ENCODE measurements at regions not wholly inside any gene's neighbourhood (a gene's known extent, or its start where the extent isn't known, plus 50 kb on each side); places are given as distances from the start of the nearest gene placed in this dataset.

- H3K36me3 ChIP-seq (ENCODE audit: control insufficient read depth, insufficient read depth, low read length) = no peaks in the 10 kb centered on the region
- no peak overlapping the region for H3K4me3 ChIP-seq (ENCODE audit: low read length)
- H3K9me3 ChIP-seq (replicated peaks; ENCODE audit: control insufficient read depth, low read depth, low read length) = no peaks in the 10 kb centered on the region
- no peaks in the 10 kb centered on the region for H3K27me3 ChIP-seq (ENCODE audit: control insufficient read depth, insufficient read depth, low read length)
- no peak overlapping the region for H3K27ac ChIP-seq (ENCODE audit: low read length)
- no peaks in the 10 kb centered on the region for H3K4me1 ChIP-seq (ENCODE audit: control insufficient read depth, insufficient read depth, low read length)
- DNase-seq = no peak
- 92% methylated on average over 3 of the region's 4 CpGs for WGBS (ENCODE audit: insufficient coverage)
Observed at GRCh38 chr2:15031745-15032240, 399.3 kb downstream of the LRATD1 start.

- Histone ChIP-seq H3K9me3 (replicated peaks; ENCODE audit: control insufficient read depth, low read depth, low read length) (no peaks in the 10 kb centered on the region), H3K27ac (ENCODE audit: low read length) (no peak overlapping the region), H3K4me3 (ENCODE audit: low read length) (no peak overlapping the region), H3K4me1 (ENCODE audit: control insufficient read depth, insufficient read depth, low read length) (no peaks in the 10 kb centered on the region), H3K36me3 (ENCODE audit: control insufficient read depth, insufficient read depth, low read length) (no peaks in the 10 kb centered on the region), H3K27me3 (ENCODE audit: control insufficient read depth, insufficient read depth, low read length) (no peaks in the 10 kb centered on the region)
- WGBS (ENCODE audit: insufficient coverage) = 60% methylated on average over 1 of the region's 2 CpGs
- no peak for DNase-seq
Observed at GRCh38 chr2:15034246-15034645, 401.7 kb downstream of the LRATD1 start.

GRCh38 chr2:15034860-15035259, 402.3 kb downstream of the LRATD1 start:
- peaks cover 5% of the 10 kb centered on the region for H3K4me1 ChIP-seq (ENCODE audit: control insufficient read depth, insufficient read depth, low read length)
- H3K27ac ChIP-seq (ENCODE audit: low read length) = no peak overlapping the region
- WGBS (ENCODE audit: insufficient coverage) = no CpG with 5 or more reads among the region's 2 CpGs
- no peak overlapping the region for H3K4me3 ChIP-seq (ENCODE audit: low read length)
- H3K36me3 ChIP-seq (ENCODE audit: control insufficient read depth, insufficient read depth, low read length) = no peaks in the 10 kb centered on the region
- H3K9me3 ChIP-seq (replicated peaks; ENCODE audit: control insufficient read depth, low read depth, low read length) = no peaks in the 10 kb centered on the region
- no peaks in the 10 kb centered on the region for H3K27me3 ChIP-seq (ENCODE audit: control insufficient read depth, insufficient read depth, low read length)
- DNase-seq = no peak

- DNase-seq = peak; percentile 23
- Histone ChIP-seq H3K27me3 (ENCODE audit: control insufficient read depth, insufficient read depth, low read length) (no peaks in the 10 kb centered on the region), H3K4me1 (ENCODE audit: control insufficient read depth, insufficient read depth, low read length) (peaks cover 36% of the 10 kb centered on the region), H3K36me3 (ENCODE audit: control insufficient read depth, insufficient read depth, low read length) (no peaks in the 10 kb centered on the region), H3K4me3 (ENCODE audit: low read length) (no peak overlapping the region), H3K9me3 (replicated peaks; ENCODE audit: control insufficient read depth, low read depth, low read length) (no peaks in the 10 kb centered on the region), H3K27ac (ENCODE audit: low read length) (no peak overlapping the region)
- 0% methylated on average over 1 of the region's 15 CpGs for WGBS (ENCODE audit: insufficient coverage)
Observed at GRCh38 chr2:15038366-15039364, 406.1 kb downstream of the LRATD1 start.

- no peaks in the 10 kb centered on the region for H3K36me3 ChIP-seq (ENCODE audit: control insufficient read depth, insufficient read depth, low read length)
- H3K27me3 ChIP-seq (ENCODE audit: control insufficient read depth, insufficient read depth, low read length) = no peaks in the 10 kb centered on the region
- peaks cover 36% of the 10 kb centered on the region for H3K4me1 ChIP-seq (ENCODE audit: control insufficient read depth, insufficient read depth, low read length)
- DNase-seq = peak; percentile 67
- H3K4me3 ChIP-seq (ENCODE audit: low read length) = no peak overlapping the region
- no peaks in the 10 kb centered on the region for H3K9me3 ChIP-seq (replicated peaks; ENCODE audit: control insufficient read depth, low read depth, low read length)
- WGBS (ENCODE audit: insufficient coverage) = 70% methylated on average over 7 of the region's 8 CpGs
- peak overlapping the region; percentile 60 for H3K27ac ChIP-seq (ENCODE audit: low read length)
Observed at GRCh38 chr2:15040429-15041084, 408.0 kb downstream of the LRATD1 start.

- peak; percentile 87 for DNase-seq
- no peak overlapping the region for H3K4me3 ChIP-seq (ENCODE audit: low read length)
- no peaks in the 10 kb centered on the region for H3K27me3 ChIP-seq (ENCODE audit: control insufficient read depth, insufficient read depth, low read length)
- WGBS (ENCODE audit: insufficient coverage) = 20% methylated on average over 3 of the region's 5 CpGs
- H3K9me3 ChIP-seq (replicated peaks; ENCODE audit: control insufficient read depth, low read depth, low read length) = no peaks in the 10 kb centered on the region
- peak overlapping the region; percentile 36 for H3K27ac ChIP-seq (ENCODE audit: low read length)
- H3K36me3 ChIP-seq (ENCODE audit: control insufficient read depth, insufficient read depth, low read length) = no peaks in the 10 kb centered on the region
- peaks cover 36% of the 10 kb centered on the region for H3K4me1 ChIP-seq (ENCODE audit: control insufficient read depth, insufficient read depth, low read length)
Observed at GRCh38 chr2:15041429-15041837, 408.9 kb downstream of the LRATD1 start.

- 28% methylated on average over 2 of the region's 6 CpGs for WGBS (ENCODE audit: insufficient coverage)
- peak; percentile 19 for DNase-seq
Observed at GRCh38 chr2:15042801-15043217, 410.3 kb downstream of the LRATD1 start.

GRCh38 chr2:15043336-15044058, 411.0 kb downstream of the LRATD1 start:
- H3K4me3 ChIP-seq (ENCODE audit: low read length) = no peak overlapping the region
- H3K9me3 ChIP-seq (replicated peaks; ENCODE audit: control insufficient read depth, low read depth, low read length) = no peaks in the 10 kb centered on the region
- no peaks in the 10 kb centered on the region for H3K27me3 ChIP-seq (ENCODE audit: control insufficient read depth, insufficient read depth, low read length)
- DNase-seq = no peak
- H3K36me3 ChIP-seq (ENCODE audit: control insufficient read depth, insufficient read depth, low read length) = no peaks in the 10 kb centered on the region
- no peak overlapping the region for H3K27ac ChIP-seq (ENCODE audit: low read length)
- 50% methylated on average over 1 of the region's 4 CpGs for WGBS (ENCODE audit: insufficient coverage)
- peaks cover 36% of the 10 kb centered on the region for H3K4me1 ChIP-seq (ENCODE audit: control insufficient read depth, insufficient read depth, low read length)

More at GRCh38 chr2:15042801-15043217, 410.3 kb downstream of the LRATD1 start:
- peaks cover 36% of the 10 kb centered on the region for H3K4me1 ChIP-seq (ENCODE audit: control insufficient read depth, insufficient read depth, low read length)
- H3K27ac ChIP-seq (ENCODE audit: low read length) = no peak overlapping the region
- no peak overlapping the region for H3K4me3 ChIP-seq (ENCODE audit: low read length)
- no peaks in the 10 kb centered on the region for H3K9me3 ChIP-seq (replicated peaks; ENCODE audit: control insufficient read depth, low read depth, low read length)
- no peaks in the 10 kb centered on the region for H3K36me3 ChIP-seq (ENCODE audit: control insufficient read depth, insufficient read depth, low read length)
- no peaks in the 10 kb centered on the region for H3K27me3 ChIP-seq (ENCODE audit: control insufficient read depth, insufficient read depth, low read length)

- WGBS (ENCODE audit: insufficient coverage) = 85% methylated on average over 4 of the region's 4 CpGs
- Histone ChIP-seq H3K27me3 (ENCODE audit: control insufficient read depth, insufficient read depth, low read length) (no peaks in the 10 kb centered on the region), H3K4me1 (ENCODE audit: control insufficient read depth, insufficient read depth, low read length) (peaks cover 31% of the 10 kb centered on the region), H3K4me3 (ENCODE audit: low read length) (no peak overlapping the region), H3K36me3 (ENCODE audit: control insufficient read depth, insufficient read depth, low read length) (no peaks in the 10 kb centered on the region), H3K27ac (ENCODE audit: low read length) (no peak overlapping the region), H3K9me3 (replicated peaks; ENCODE audit: control insufficient read depth, low read depth, low read length) (no peaks in the 10 kb centered on the region)
- DNase-seq = no peak
Observed at GRCh38 chr2:15045054-15045453, 412.5 kb downstream of the LRATD1 start.
